Thyroid gland (tissue), 4 donors: ENCODE measurements at regions not wholly inside any gene's neighbourhood (a gene's known extent, or its start where the extent isn't known, plus 50 kb on each side); places are given as distances from the start of the nearest gene placed in this dataset.

Experiments
- DNase-seq, 2 donors: peaks; one replicate each; pipeline ENCODE4 v3.0.0-alpha.2; 2019
- H3K27ac ChIP-seq, 3 donors: fragments of 200-600 bp; sonication (generic); 1 replicate in 2 of 3; 2 replicates in 1 of 3; pipeline ENCODE4 v1.5.1; 2016 to 2019; ENCODE audit warnings: mild to moderate bottlenecking in 1 of 3, moderate library complexity in 1 of 3
- H3K27me3 ChIP-seq: fragments of 200-600 bp; sonication (generic); one replicate; pipeline ENCODE4 v1.5.1; 2019
- H3K36me3 ChIP-seq, 2 donors: fragments of 200-600 bp; sonication (generic); one replicate each; pipeline ENCODE4 v1.5.1; 2016 to 2019
- H3K4me1 ChIP-seq, 2 donors: fragments of 200-600 bp; sonication (generic); one replicate each; pipeline ENCODE4 v1.5.1; 2017 to 2019
- H3K4me3 ChIP-seq, 3 donors: fragments of 200-600 bp; sonication (generic); replicated peaks in 1 of 3; 1 replicate in 2 of 3; 2 replicates in 1 of 3; pipeline ENCODE4 v1.5.1; 2016; ENCODE audit warnings: mild to moderate bottlenecking in 1 of 3
- H3K9me3 ChIP-seq: fragments of 200-600 bp; sonication (generic); one replicate; pipeline ENCODE4 v1.5.1; 2017
- POLR2A ChIP-seq, 2 donors: fragments of 450-650 bp; IDR thresholded peaks; one replicate each; pipeline ENCODE4 v1.6.1; 2017; ENCODE audit warnings: antibody characterized with exemption in 2 of 2, mild to moderate bottlenecking in 2 of 2, moderate library complexity in 1 of 2
- WGBS, 2 donors: methylation state at CpG; one replicate each; pipeline ENCODE4 v1.1.5; 2017; 5-methylcytosine and 5-hydroxymethylcytosine counted together
- intact Hi-C: fragments of 100-400 bp; cut with DNase I; formaldehyde crosslinking; loops from one replicate; pipeline ENCODE4 v1.15.1; 2023
- TF ChIP-seq, protein P1 (sequence below), 6 experiments: fragments of 200-600 bp in 3 of 6; fragments of 450-650 bp in 3 of 6; sonication (generic) in 3 of 6; IDR thresholded peaks; one replicate each; pipeline ENCODE4 v1.5.1; 2016 to 2019; ENCODE audit warnings: antibody characterized with exemption in 6 of 6, mild to moderate bottlenecking in 2 of 6, inconsistent platforms in 1 of 6, moderate library complexity in 1 of 6

DNA sequence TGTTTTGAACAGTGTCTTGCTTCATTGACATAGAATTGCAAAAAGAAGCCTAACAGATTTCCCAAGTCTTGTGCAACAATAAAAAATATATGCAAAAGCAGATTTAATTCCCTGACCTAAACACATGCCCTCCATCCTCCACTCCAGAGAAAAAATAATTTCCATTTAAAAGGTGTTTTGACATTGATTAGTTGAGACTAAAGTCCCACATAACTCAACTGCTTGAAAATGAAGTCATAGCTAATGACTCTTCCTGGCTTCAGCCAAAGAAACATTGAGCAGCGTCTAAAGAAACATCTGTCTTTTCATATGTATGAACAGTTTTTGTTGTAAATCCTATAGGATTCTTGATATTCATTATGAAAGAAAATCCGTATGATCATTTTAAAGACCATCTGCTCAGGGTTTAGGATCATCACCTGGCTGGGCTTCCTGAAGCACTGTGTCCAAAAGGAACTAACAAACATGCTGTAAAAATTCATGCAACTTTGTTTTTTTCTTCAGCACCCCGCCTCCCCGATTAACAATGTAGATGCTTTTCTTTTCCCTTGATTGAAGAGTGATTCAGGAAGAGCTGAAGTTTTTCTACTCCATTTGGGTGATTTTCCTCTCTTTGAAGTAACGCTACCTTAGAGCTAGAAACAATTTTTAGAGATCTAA, 273.4 kb downstream of the HS3ST1 start:
- intact Hi-C loops: no loop called here
- H3K9me3 ChIP-seq: no peaks in the 10 kb centered on the region
- no peaks in the 10 kb centered on the region for H3K27me3 ChIP-seq
- H3K27ac ChIP-seq: no peak overlapping the region
- H3K4me1 ChIP-seq: no peaks in the 10 kb centered on the region
- 62 to 75% methylated on average over 5 of the region's 5 CpGs for WGBS, 2 donors
- no peaks in the 10 kb centered on the region for H3K36me3 ChIP-seq
- H3K4me3 ChIP-seq: no peak overlapping the region
- DNase-seq: no peak
- TF ChIP-seq, protein P1, sequence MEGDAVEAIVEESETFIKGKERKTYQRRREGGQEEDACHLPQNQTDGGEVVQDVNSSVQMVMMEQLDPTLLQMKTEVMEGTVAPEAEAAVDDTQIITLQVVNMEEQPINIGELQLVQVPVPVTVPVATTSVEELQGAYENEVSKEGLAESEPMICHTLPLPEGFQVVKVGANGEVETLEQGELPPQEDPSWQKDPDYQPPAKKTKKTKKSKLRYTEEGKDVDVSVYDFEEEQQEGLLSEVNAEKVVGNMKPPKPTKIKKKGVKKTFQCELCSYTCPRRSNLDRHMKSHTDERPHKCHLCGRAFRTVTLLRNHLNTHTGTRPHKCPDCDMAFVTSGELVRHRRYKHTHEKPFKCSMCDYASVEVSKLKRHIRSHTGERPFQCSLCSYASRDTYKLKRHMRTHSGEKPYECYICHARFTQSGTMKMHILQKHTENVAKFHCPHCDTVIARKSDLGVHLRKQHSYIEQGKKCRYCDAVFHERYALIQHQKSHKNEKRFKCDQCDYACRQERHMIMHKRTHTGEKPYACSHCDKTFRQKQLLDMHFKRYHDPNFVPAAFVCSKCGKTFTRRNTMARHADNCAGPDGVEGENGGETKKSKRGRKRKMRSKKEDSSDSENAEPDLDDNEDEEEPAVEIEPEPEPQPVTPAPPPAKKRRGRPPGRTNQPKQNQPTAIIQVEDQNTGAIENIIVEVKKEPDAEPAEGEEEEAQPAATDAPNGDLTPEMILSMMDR (IDR thresholded peaks at IDR 0.05): no peak
- TF ChIP-seq POLR2A (IDR thresholded peaks at IDR 0.05): no peak

GRCh38 chr4:11153171-11153750, 275.4 kb downstream of the HS3ST1 start:
- WGBS, 2 donors: 65 to 71% methylated on average over 3 of the region's 3 CpGs

DNA sequence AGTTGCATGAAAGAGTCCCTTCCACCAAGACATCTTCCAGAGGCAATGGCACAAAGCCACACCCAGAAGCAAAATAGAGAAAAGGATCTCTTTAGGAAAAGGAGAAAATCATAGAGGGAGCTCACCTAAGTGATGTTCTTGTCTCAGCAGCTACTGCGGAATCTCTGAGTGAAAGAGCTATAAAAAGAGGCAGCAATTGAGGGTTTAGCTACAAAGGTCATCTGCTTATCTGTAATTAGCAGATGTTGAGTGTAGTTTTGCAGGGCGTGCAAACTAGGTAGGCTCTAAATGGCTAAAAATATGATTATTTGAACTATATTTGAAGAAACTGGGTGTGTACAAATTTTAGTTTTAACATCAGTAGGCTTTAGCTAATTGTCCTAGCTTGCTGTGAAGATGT, 276.0 kb downstream of the HS3ST1 start:
- intact Hi-C loops: no loop called here
- TF ChIP-seq, protein P1 (IDR thresholded peaks at IDR 0.05): no peak
- no peak for TF ChIP-seq POLR2A (IDR thresholded peaks at IDR 0.05)

More at GRCh38 chr4:11153171-11153750, 275.4 kb downstream of the HS3ST1 start:
- intact Hi-C loops: no loop called here
- Histone ChIP-seq H3K27me3 (no peaks in the 10 kb centered on the region), H3K9me3 (no peaks in the 10 kb centered on the region), H3K27ac (no peak overlapping the region), H3K4me1 (no peaks in the 10 kb centered on the region), H3K36me3 (no peaks in the 10 kb centered on the region), H3K4me3 (no peak overlapping the region)
- no peak for TF ChIP-seq POLR2A (IDR thresholded peaks at IDR 0.05)
- TF ChIP-seq, protein P1 (IDR thresholded peaks at IDR 0.05): no peak
- no peak for DNase-seq

DNA sequence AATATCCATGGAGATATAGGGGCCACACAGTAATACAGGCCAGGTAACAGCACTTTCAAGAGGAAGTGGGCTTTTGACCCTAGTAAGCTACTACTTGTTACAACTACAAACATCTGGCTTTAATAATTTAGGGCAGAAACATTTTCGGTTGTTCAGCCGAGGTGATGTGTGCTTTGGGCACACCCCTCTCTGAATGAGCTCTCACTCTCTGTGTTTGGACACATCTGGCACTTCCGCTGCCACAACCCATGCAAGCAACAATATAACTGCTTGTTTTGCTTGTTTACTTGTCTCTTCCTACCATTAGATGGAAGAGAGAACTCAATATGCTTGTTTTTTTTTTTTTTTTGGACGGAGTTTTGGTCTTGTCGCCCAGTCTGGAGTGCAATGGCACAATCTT, 277.2 kb downstream of the HS3ST1 start:
- TF ChIP-seq POLR2A (IDR thresholded peaks at IDR 0.05): no peak
- TF ChIP-seq, protein P1 (IDR thresholded peaks at IDR 0.05): no peak
- WGBS, 2 donors: 75 to 88% methylated on average over 5 of the region's 5 CpGs

More for the DNA sequence above, 276.0 kb downstream of the HS3ST1 start:
- Histone ChIP-seq H3K27me3 (no peaks in the 10 kb centered on the region), H3K4me1 (no peaks in the 10 kb centered on the region), H3K9me3 (no peaks in the 10 kb centered on the region), H3K36me3 (no peaks in the 10 kb centered on the region), H3K4me3 (no peak overlapping the region), H3K27ac (no peak overlapping the region)
- WGBS, 2 donors: 86 to 87% methylated on average over 2 of the region's 2 CpGs
- no peak for DNase-seq

DNA sequence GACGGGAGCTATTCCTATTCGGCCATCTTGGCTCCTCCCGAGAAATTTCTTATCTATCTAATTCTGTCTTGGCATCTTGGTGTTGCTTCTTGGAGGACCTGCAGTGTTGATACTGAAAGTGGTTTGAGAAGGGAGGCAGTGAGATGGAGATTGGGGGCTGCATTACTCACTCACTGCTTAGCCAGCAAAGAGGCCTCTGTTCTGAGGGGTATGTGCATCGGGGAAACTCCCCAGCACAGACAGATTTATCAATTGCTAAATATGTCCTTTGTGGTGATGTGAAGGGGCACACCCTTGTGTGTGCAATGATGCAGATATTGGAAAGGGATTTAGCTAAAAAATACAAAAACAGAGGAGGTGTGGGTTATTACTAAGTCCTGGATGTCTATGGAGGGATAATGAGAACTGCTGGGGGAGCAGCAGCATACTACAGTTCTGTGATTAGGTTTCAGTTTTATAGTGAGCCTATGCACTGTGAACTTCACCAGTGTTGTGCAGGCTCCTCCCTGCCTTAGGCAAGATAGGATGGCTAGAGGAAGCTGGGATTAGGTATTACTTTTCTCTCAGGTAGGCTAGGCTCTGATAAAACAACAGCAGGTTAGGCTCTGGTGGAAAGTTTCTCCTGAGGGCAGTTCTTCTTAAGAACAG, 279.0 kb downstream of the HS3ST1 start:
- H3K4me1 ChIP-seq: no peaks in the 10 kb centered on the region
- H3K36me3 ChIP-seq: no peaks in the 10 kb centered on the region
- intact Hi-C loops: no loop called here
- no peak for TF ChIP-seq POLR2A (IDR thresholded peaks at IDR 0.05)
- TF ChIP-seq, protein P1 (IDR thresholded peaks at IDR 0.05): no peak
- H3K4me3 ChIP-seq: no peak overlapping the region
- H3K27me3 ChIP-seq: no peaks in the 10 kb centered on the region
- no peak for DNase-seq
- no peak overlapping the region for H3K27ac ChIP-seq
- no peaks in the 10 kb centered on the region for H3K9me3 ChIP-seq
- WGBS, 2 donors: 83 to 89% methylated on average over 4 of the region's 4 CpGs

More for the DNA sequence above, 277.2 kb downstream of the HS3ST1 start:
- DNase-seq: no peak
- intact Hi-C loops: no loop called here
- Histone ChIP-seq H3K9me3 (no peaks in the 10 kb centered on the region), H3K36me3 (no peaks in the 10 kb centered on the region), H3K27ac (no peak overlapping the region), H3K27me3 (no peaks in the 10 kb centered on the region), H3K4me1 (no peaks in the 10 kb centered on the region), H3K4me3 (no peak overlapping the region)
